ENCODE measurements at regions not wholly inside any gene's neighbourhood (a gene's known extent, or its start where the extent isn't known, plus 50 kb on each side); places are given as distances from the start of the nearest gene placed in this dataset.
A peak's percentile ranks its signal among the peaks of the same experiment; 100 is the strongest.

GRCh38 chr15:67002368-67002767 lies 63.0 kb upstream of the SMAD3 start:
- no peaks in the 10 kb centered on the region for H3K9me1 ChIP-seq (ENCODE audit: control insufficient read depth, extremely low read depth, insufficient read depth, low read length)
- H3K4me2 ChIP-seq (ENCODE audit: control insufficient read depth, extremely low read depth, insufficient read depth, low read depth, low read length), result no peak overlapping the region
- TF ChIP-seq EZH2 (IDR thresholded peaks at IDR 0.05; ENCODE audit: low read length), result no peak
- TF ChIP-seq CTCF (optimal IDR thresholded peaks at IDR 0.05 in 1 of 3, IDR thresholded peaks at IDR 0.05 in 1 of 3, conservative IDR thresholded peaks at IDR 0.05 in 1 of 3; ENCODE audit: extremely low read depth in 1 of 3, insufficient read depth in 2 of 3, low read length in 3 of 3), result no peak
- H3K4me3 ChIP-seq (ENCODE audit: control insufficient read depth in 2 of 3, extremely low read depth in 1 of 3, insufficient read depth in 2 of 3, low read depth in 1 of 3, low read length in 3 of 3), result no peak overlapping the region
- H3K27me3 ChIP-seq (ENCODE audit: control insufficient read depth, extremely low read depth, insufficient read depth, low read length), result no peaks in the 10 kb centered on the region
- H3K9ac ChIP-seq (ENCODE audit: control insufficient read depth, extremely low read depth, insufficient read depth, low read length), result no peak overlapping the region
- H3K4me1 ChIP-seq (ENCODE audit: control insufficient read depth, extremely low read depth, insufficient read depth, low read length), result peaks cover 8% of the 10 kb centered on the region
- DNase-seq (ENCODE audit: low read depth, low spot score) (no peak), FAIRE-seq (no peak)
- no peaks in the 10 kb centered on the region for H4K20me1 ChIP-seq (ENCODE audit: control insufficient read depth, extremely low read depth, insufficient read depth, low read length)
- H2AFZ ChIP-seq (ENCODE audit: control insufficient read depth, low read length), result no peak overlapping the region
- dilution Hi-C loops (cut with MboI; ENCODE audit: extremely low pct_ligation_motif_present, low sequenced_read_pairs), result no loop called here
- H3K36me3 ChIP-seq (ENCODE audit: control insufficient read depth in 2 of 2, extremely low read depth in 1 of 2, insufficient read depth in 2 of 2, low read length in 2 of 2), result no peaks in the 10 kb centered on the region
- H3K79me2 ChIP-seq (ENCODE audit: control insufficient read depth, insufficient read depth, low read length), result no peaks in the 10 kb centered on the region
- H3K9me3 ChIP-seq (ENCODE audit: control insufficient read depth, low read depth, low read length), result no peaks in the 10 kb centered on the region
- H3K27ac ChIP-seq (ENCODE audit: control insufficient read depth, insufficient read depth, low read length), result no peak overlapping the region

- no peak for TF ChIP-seq CTCF (optimal IDR thresholded peaks at IDR 0.05 in 1 of 3, IDR thresholded peaks at IDR 0.05 in 1 of 3, conservative IDR thresholded peaks at IDR 0.05 in 1 of 3; ENCODE audit: extremely low read depth in 1 of 3, insufficient read depth in 2 of 3, low read length in 3 of 3)
- no peak for TF ChIP-seq EZH2 (IDR thresholded peaks at IDR 0.05; ENCODE audit: low read length)
- Histone ChIP-seq H4K20me1 (ENCODE audit: control insufficient read depth, extremely low read depth, insufficient read depth, low read length) (no peaks in the 10 kb centered on the region), H3K9ac (ENCODE audit: control insufficient read depth, extremely low read depth, insufficient read depth, low read length) (no peak overlapping the region), H3K9me1 (ENCODE audit: control insufficient read depth, extremely low read depth, insufficient read depth, low read length) (no peaks in the 10 kb centered on the region), H3K27ac (ENCODE audit: control insufficient read depth, insufficient read depth, low read length) (no peak overlapping the region), H3K79me2 (ENCODE audit: control insufficient read depth, insufficient read depth, low read length) (no peaks in the 10 kb centered on the region), H3K36me3 (ENCODE audit: control insufficient read depth in 2 of 2, extremely low read depth in 1 of 2, insufficient read depth in 2 of 2, low read length in 2 of 2) (no peaks in the 10 kb centered on the region), H3K9me3 (ENCODE audit: control insufficient read depth, low read depth, low read length) (no peaks in the 10 kb centered on the region), H3K27me3 (ENCODE audit: control insufficient read depth, extremely low read depth, insufficient read depth, low read length) (no peaks in the 10 kb centered on the region), H3K4me2 (ENCODE audit: control insufficient read depth, extremely low read depth, insufficient read depth, low read depth, low read length) (no peak overlapping the region), H3K4me1 (ENCODE audit: control insufficient read depth, extremely low read depth, insufficient read depth, low read length) (peaks cover 6% of the 10 kb centered on the region), H2AFZ (ENCODE audit: control insufficient read depth, low read length) (no peak overlapping the region), H3K4me3 (ENCODE audit: control insufficient read depth in 2 of 3, extremely low read depth in 1 of 3, insufficient read depth in 2 of 3, low read depth in 1 of 3, low read length in 3 of 3) (no peak overlapping the region)
- dilution Hi-C loops (cut with MboI; ENCODE audit: extremely low pct_ligation_motif_present, low sequenced_read_pairs), result no loop called here
- DNase-seq (ENCODE audit: low read depth, low spot score) (no peak), FAIRE-seq (peak; percentile 64)
These were observed 61.8 kb upstream of the SMAD3 start for GRCh38 chr15:67003586-67003985.
